Stimulated activated CD4-positive, alpha-beta T cell treated with anti-CD3 and anti-CD28 coated beads, Interleukin-4, amount 100 ng/mL, for 4 hours (primary cell): ENCODE measurements at regions not wholly inside any gene's neighbourhood (a gene's known extent, or its start where the extent isn't known, plus 50 kb on each side); places are given as distances from the start of the nearest gene placed in this dataset.
"Not testable (repeated sequence)": the region's sequence is repeated elsewhere in the genome, so short reads cannot be mapped to it uniquely, and the experiment has no call there.

Experiments
- DNase-seq, 2 experiments: peaks; one replicate each; pipeline ENCODE4 v3.0.0-alpha.2; 2020

GRCh38 chr5:124972703-124973102 lies 226.3 kb upstream of the ZNF608 start:
- DNase-seq: no peak

GRCh38 chr5:124973661-124974060 lies 227.2 kb upstream of the ZNF608 start:
- DNase-seq: no peak

- DNase-seq: no peak
Observed at GRCh38 chr5:124976086-124976485, 229.6 kb upstream of the ZNF608 start.

- no peak for DNase-seq
Observed at GRCh38 chr5:124979251-124979650, 232.8 kb upstream of the ZNF608 start.

GRCh38 chr5:124980163-124980941 lies 233.9 kb upstream of the ZNF608 start:
- no peak for DNase-seq

- no peak for DNase-seq
Observed at GRCh38 chr5:124981901-124982300, 235.5 kb upstream of the ZNF608 start.

GRCh38 chr5:124986170-124986569 lies 239.7 kb upstream of the ZNF608 start:
- DNase-seq: no peak

- DNase-seq: no peak
Observed at GRCh38 chr5:124986667-124987066, 240.2 kb upstream of the ZNF608 start.

GRCh38 chr5:124987786-124988185 lies 241.3 kb upstream of the ZNF608 start:
- DNase-seq: not testable (repeated sequence)

GRCh38 chr5:124990723-124991122 lies 244.3 kb upstream of the ZNF608 start:
- no peak for DNase-seq

GRCh38 chr5:124995421-124995820 lies 249.0 kb upstream of the ZNF608 start:
- DNase-seq: no peak

- no peak for DNase-seq
Observed at GRCh38 chr5:124996023-124996763, 249.8 kb upstream of the ZNF608 start.

GRCh38 chr5:124996764-124997077 lies 250.3 kb upstream of the ZNF608 start:
- no peak for DNase-seq

- no peak for DNase-seq
Observed at GRCh38 chr5:124997186-124997893, 250.9 kb upstream of the ZNF608 start.

GRCh38 chr5:124998520-124998919 lies 252.1 kb upstream of the ZNF608 start:
- DNase-seq: no peak

- no peak for DNase-seq
Observed at GRCh38 chr5:125002727-125003598, 256.5 kb upstream of the ZNF608 start.

GRCh38 chr5:125004009-125004408 lies 257.6 kb upstream of the ZNF608 start:
- no peak for DNase-seq

- no peak for DNase-seq
Observed at GRCh38 chr5:125005266-125005665, 258.8 kb upstream of the ZNF608 start.

GRCh38 chr5:125006011-125006685 lies 259.7 kb upstream of the ZNF608 start:
- DNase-seq: no peak

- no peak for DNase-seq
Observed at GRCh38 chr5:125010356-125010755, 263.9 kb upstream of the ZNF608 start.

- DNase-seq: no peak
Observed at GRCh38 chr5:125011014-125011413, 264.6 kb upstream of the ZNF608 start.

- no peak for DNase-seq
Observed at GRCh38 chr5:125011419-125011818, 265.0 kb upstream of the ZNF608 start.
